Right lobe of liver (tissue), 6 donors: ENCODE measurements at regions not wholly inside any gene's neighbourhood (a gene's known extent, or its start where the extent isn't known, plus 50 kb on each side); places are given as distances from the start of the nearest gene placed in this dataset.

Source experiments
- ATAC-seq, 4 donors: fragments of 200-7000 bp; cut with Tn5 transposase; one replicate each; pipeline ENCODE4 v1.9.1; 2020; ENCODE audit warnings: mild to moderate bottlenecking in 4 of 4, moderate library complexity in 4 of 4
- DNase-seq, 3 donors: peaks; one replicate each; pipeline ENCODE4 v3.0.0-alpha.2; 2020
- H3K27ac ChIP-seq, 3 donors: fragments of 200-600 bp; one replicate each; pipeline ENCODE4 v1.8.0; 2022
- H3K27me3 ChIP-seq, 2 donors: fragments of 200-600 bp; one replicate each; pipeline ENCODE4 v1.8.0; 2022
- H3K36me3 ChIP-seq, 4 donors: fragments of 200-600 bp; sonication (generic) in 1 of 4; one replicate each; pipeline versions ENCODE4 v1.5.1 to v1.8.0; 2017 to 2022; ENCODE audit warnings: control low read depth in 1 of 4
- H3K4me1 ChIP-seq, 4 donors: fragments of 200-600 bp; sonication (generic) in 1 of 4; one replicate each; pipeline versions ENCODE4 v1.5.1 to v1.8.0; 2017 to 2022; ENCODE audit warnings: control low read depth in 1 of 4
- H3K4me3 ChIP-seq, 3 donors: fragments of 200-600 bp; one replicate each; pipeline ENCODE4 v1.8.0; 2022
- H3K9me3 ChIP-seq, 4 donors: fragments of 200-600 bp; sonication (generic) in 1 of 4; one replicate each; pipeline versions ENCODE4 v1.5.1 to v1.8.0; 2017 to 2022; ENCODE audit warnings: control low read depth in 1 of 4
- CTCF ChIP-seq, 4 donors: fragments of 200-600 bp in 3 of 4; fragments of 450-650 bp in 1 of 4; IDR thresholded peaks; one replicate each; pipeline versions ENCODE4 v1.5.1 to v1.8.0; 2016 to 2022; ENCODE audit warnings: antibody characterized with exemption in 4 of 4, mild to moderate bottlenecking in 2 of 4
- POLR2A ChIP-seq: fragments of 450-650 bp; IDR thresholded peaks from one replicate; pipeline ENCODE4 v1.6.1; 2017; ENCODE audit warnings: antibody characterized with exemption, mild to moderate bottlenecking
- WGBS: methylation state at CpG from one replicate; pipeline ENCODE4 v1.1.6; 2018; ENCODE audit warnings: low coverage, low lambda C conversion rate; ENCODE audit not compliant: insufficient coverage; ENCODE audit errors: missing lambda C conversion rate; 5-methylcytosine and 5-hydroxymethylcytosine counted together
- intact Hi-C, 2 donors: fragments of 100-400 bp; cut with DNase I; formaldehyde crosslinking; loops; one replicate each; pipeline versions ENCODE4 v1.11.2 to v1.14.1; 2022
- donor health status: DM: no; HTN: yes; CAD: no.
- donor health status: DM: no; HTN: no; CAD: no.
- donor health status: DM: no; HTN: no; CAD: no.
- donor health status: DM: no; HTN: yes; CAD: no.
- donor health status: DM: no; HTN: yes; CAD: no.

DNA sequence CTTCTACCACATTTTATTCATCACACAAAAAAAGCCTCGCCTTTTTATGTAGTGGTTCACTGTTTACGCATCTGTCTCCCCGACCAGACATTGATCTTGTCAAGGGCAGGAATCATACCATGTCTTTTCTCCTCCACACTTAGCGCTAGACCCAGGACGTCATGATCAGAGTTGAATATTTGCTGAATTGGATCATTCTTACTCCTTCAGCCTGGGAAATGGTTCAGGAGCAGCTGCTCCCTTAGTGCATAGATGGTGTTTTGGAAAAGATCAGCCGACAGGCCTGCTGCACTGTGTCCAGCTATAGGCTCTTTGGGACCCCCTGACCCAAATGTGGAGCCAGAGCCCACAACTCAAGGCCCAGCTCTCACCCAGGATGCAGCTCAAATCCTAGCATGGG lies 249.1 kb upstream of the TMEM72 start:
- no peak for ATAC-seq
- intact Hi-C loops = no loop called here
- 80% methylated on average over 5 of the region's 6 CpGs for WGBS

DNA sequence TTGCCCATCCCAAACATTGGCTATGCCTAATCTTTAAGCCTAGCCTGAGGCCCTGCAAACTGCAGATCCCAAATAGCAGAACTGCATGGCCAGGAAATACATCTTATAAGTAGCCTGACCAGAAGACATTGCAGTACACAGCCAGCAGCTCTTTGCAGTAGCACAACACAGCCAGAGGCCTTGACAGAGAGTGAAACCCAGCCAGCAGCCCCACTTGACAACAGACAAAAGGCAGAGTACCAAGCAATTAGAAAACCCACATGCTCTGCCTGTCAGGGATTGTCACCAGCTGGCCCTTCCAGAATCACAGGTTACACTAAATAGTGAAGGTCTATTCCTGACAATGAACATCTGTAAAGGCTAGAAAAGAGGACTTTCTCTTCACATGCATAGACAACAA lies 242.8 kb upstream of the TMEM72 start:
- Histone ChIP-seq H3K4me1 (no peaks in the 10 kb centered on the region), H3K9me3 (no peaks in the 10 kb centered on the region), H3K4me3 (no peak overlapping the region), H3K27me3 (no peaks in the 10 kb centered on the region), H3K36me3 (no peaks in the 10 kb centered on the region), H3K27ac (no peak overlapping the region)
- DNase-seq = no peak
- no peak for TF ChIP-seq POLR2A
- TF ChIP-seq CTCF (IDR thresholded peaks at IDR 0.05) = no peak
- intact Hi-C loops = no loop called here
- no peak for ATAC-seq

More for the DNA sequence above, 249.1 kb upstream of the TMEM72 start:
- H3K4me1 ChIP-seq = no peaks in the 10 kb centered on the region
- no peaks in the 10 kb centered on the region for H3K27me3 ChIP-seq
- no peak for DNase-seq
- H3K9me3 ChIP-seq = no peaks in the 10 kb centered on the region
- H3K27ac ChIP-seq = no peak overlapping the region
- no peak overlapping the region for H3K4me3 ChIP-seq
- TF ChIP-seq CTCF (IDR thresholded peaks at IDR 0.05) (no peak), POLR2A (no peak)
- no peaks in the 10 kb centered on the region for H3K36me3 ChIP-seq

GRCh38 chr10:44671319-44671718 lies 239.8 kb upstream of the TMEM72 start:
- no peaks in the 10 kb centered on the region for H3K27me3 ChIP-seq
- intact Hi-C loops = no loop called here
- H3K27ac ChIP-seq = no peak overlapping the region
- no peaks in the 10 kb centered on the region for H3K36me3 ChIP-seq
- H3K9me3 ChIP-seq = no peaks in the 10 kb centered on the region
- DNase-seq (no peak), ATAC-seq (no peak)
- no peak for TF ChIP-seq POLR2A
- no peak for TF ChIP-seq CTCF (IDR thresholded peaks at IDR 0.05)
- H3K4me3 ChIP-seq = no peak overlapping the region
- no peaks in the 10 kb centered on the region for H3K4me1 ChIP-seq

- ATAC-seq (no peak), DNase-seq (no peak)
- Histone ChIP-seq H3K4me3 (no peak overlapping the region), H3K27me3 (no peaks in the 10 kb centered on the region), H3K36me3 (no peaks in the 10 kb centered on the region), H3K27ac (no peak overlapping the region), H3K4me1 (no peaks in the 10 kb centered on the region), H3K9me3 (no peaks in the 10 kb centered on the region)
- intact Hi-C loops = no loop called here
- TF ChIP-seq CTCF (IDR thresholded peaks at IDR 0.05) (no peak), POLR2A (no peak)
- WGBS = 80% methylated on average over 2 of the region's 3 CpGs
These were observed 237.7 kb upstream of the TMEM72 start for GRCh38 chr10:44673245-44673983.
